Activated B cell treated with CpG ODN at 0.5 μM for 24 hours (primary cell): ENCODE measurements at regions not wholly inside any gene's neighbourhood (a gene's known extent, or its start where the extent isn't known, plus 50 kb on each side); places are given as distances from the start of the nearest gene placed in this dataset.

ENCODE experiments used
- ATAC-seq: fragments of 200-7000 bp; cut with Tn5 transposase; one replicate; pipeline ENCODE4 v1.10.0; 2021; ENCODE audit warnings: low read depth, mild to moderate bottlenecking, moderate library complexity
- CTCF ChIA-PET: fragments of 350-600 bp; sonication (Branson Sonifier 250); formaldehyde crosslinking; loops from one replicate; lab custom pipeline; 2021; ENCODE audit warnings: antibody characterized with exemption; lab: Charles Lee
- POLR2A ChIA-PET: fragments of 350-600 bp; sonication (Branson Sonifier 250); formaldehyde crosslinking; loops from one replicate; lab custom pipeline; 2021; ENCODE audit warnings: antibody characterized with exemption; lab: Charles Lee
- DNase-seq: peaks from one replicate; pipeline ENCODE4 v3.0.0; 2022
- H3K27ac Mint-ChIP-seq: one replicate; pipeline ENCODE4 v1.8.0; 2020; ENCODE audit warnings: mixed read lengths
- H3K27me3 Mint-ChIP-seq: one replicate; pipeline ENCODE4 v1.8.0; 2021; ENCODE audit warnings: mixed read lengths
- H3K36me3 Mint-ChIP-seq: one replicate; pipeline ENCODE4 v1.8.0; 2021; ENCODE audit warnings: low read depth, mixed read lengths
- H3K4me1 Mint-ChIP-seq: one replicate; pipeline ENCODE4 v1.8.0; 2021; ENCODE audit warnings: mixed read lengths
- H3K4me3 Mint-ChIP-seq: one replicate; pipeline ENCODE4 v1.8.0; 2020; ENCODE audit warnings: mild to moderate bottlenecking, mixed read lengths
- H3K9me3 Mint-ChIP-seq: one replicate; pipeline ENCODE4 v1.8.0; 2020; ENCODE audit warnings: mixed read lengths
- intact Hi-C: fragments of 100-400 bp; cut with micrococcal nuclease; formaldehyde crosslinking; loops from one replicate; pipeline ENCODE4 v1.15.1; 2024
- TF ChIP-seq, protein P1 (sequence below): fragments of 200-600 bp; IDR thresholded peaks from one replicate; pipeline ENCODE4 v1.8.0; 2022; ENCODE audit warnings: antibody characterized with exemption, mild to moderate bottlenecking

DNA sequence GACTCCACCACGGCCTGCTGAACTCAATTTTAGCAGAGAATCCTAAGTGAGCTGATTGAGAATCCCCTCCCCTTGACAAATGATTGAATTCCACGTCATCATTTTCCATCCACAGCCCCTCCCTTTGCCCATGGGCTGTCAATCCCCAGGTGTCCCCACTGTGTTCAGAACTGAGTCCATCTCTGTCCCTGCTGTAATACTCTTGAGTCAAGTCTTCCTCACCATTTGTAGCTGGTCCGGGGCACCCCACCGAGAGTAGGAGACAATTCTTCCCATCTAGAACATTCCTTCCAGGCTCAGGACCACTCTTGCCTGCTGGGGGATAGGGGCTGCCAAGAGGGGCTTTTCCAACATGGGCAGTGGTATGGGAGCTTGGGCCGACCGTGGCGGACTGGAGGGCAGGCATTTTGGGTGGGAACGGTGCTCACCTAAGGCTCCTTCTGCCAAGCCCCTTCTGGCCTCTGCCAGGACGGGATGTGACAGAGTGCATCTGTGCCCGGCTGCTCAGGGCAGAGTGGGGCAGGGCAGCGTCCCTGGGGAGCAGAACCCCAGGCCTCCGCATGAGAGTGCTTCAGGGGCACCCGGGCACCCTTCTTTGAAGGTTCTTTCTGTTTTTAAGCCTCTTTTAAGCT lies 218.1 kb upstream of the RTL1 start:
- Mint-ChIP-seq H3K27ac (peak overlapping the region; percentile 96), H3K4me1 (peaks cover 33% of the 10 kb centered on the region), H3K36me3 (peaks cover 2% of the 10 kb centered on the region), H3K27me3 (no peaks in the 10 kb centered on the region), H3K4me3 (peak overlapping the region; percentile 91), H3K9me3 (no peaks in the 10 kb centered on the region)
- POLR2A ChIA-PET, result no interaction called here
- TF ChIP-seq, protein P1, sequence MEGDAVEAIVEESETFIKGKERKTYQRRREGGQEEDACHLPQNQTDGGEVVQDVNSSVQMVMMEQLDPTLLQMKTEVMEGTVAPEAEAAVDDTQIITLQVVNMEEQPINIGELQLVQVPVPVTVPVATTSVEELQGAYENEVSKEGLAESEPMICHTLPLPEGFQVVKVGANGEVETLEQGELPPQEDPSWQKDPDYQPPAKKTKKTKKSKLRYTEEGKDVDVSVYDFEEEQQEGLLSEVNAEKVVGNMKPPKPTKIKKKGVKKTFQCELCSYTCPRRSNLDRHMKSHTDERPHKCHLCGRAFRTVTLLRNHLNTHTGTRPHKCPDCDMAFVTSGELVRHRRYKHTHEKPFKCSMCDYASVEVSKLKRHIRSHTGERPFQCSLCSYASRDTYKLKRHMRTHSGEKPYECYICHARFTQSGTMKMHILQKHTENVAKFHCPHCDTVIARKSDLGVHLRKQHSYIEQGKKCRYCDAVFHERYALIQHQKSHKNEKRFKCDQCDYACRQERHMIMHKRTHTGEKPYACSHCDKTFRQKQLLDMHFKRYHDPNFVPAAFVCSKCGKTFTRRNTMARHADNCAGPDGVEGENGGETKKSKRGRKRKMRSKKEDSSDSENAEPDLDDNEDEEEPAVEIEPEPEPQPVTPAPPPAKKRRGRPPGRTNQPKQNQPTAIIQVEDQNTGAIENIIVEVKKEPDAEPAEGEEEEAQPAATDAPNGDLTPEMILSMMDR, result no peak
- peak; percentile 20 for ATAC-seq
- no peak for DNase-seq
- intact Hi-C loops, result loop anchor here (10.0 kb wide), 1 partner anchor 513 kb away; no protein-coding TSS in a partner anchor
- CTCF ChIA-PET, result no interaction called here

DNA sequence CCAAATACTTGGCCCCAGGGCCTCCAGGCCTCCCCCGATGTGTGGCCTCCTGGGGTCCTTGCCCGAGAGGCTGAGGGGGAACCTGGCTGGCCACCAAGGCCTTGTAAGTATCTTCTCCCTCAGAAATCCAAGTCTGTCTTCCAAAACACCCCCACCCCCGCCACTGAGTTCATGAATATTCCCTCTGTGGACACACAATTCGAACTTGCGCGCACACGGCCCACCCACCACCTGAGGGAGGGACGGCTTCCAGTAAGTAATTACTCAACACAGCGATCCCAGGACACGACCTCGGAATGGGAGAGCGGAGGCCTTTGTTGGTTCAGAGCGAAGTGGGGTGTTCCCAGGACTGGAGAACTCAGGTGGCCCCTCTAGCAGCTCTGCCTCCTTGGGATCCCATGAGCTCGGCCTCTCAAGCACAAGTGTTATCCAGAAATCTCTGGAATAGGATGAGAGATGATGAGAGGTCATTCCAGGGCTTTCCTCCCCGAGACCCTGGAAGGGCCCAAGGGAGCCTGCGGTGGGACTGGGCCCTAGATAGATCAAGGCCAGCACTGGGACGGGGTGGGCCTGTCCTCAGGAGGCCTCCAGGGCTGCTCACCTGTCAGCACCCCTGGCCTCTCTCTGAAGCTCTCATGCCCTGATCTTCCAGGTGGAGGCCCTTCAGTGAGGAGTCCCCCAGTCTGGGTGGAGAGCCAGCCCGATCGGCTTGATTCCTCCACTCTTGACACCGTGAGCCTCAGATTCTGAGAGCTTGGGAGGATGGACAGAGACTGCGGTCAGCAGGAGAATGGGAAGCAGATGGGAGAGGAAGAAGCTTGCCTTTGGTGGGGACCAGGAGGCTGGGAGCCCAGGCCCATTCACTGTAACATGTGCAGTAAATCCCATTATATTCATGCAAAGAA lies 219.0 kb upstream of the RTL1 start:
- ATAC-seq (no peak), DNase-seq (no peak)
- no peak overlapping the region for H3K27ac Mint-ChIP-seq
- H3K36me3 Mint-ChIP-seq, result peaks cover 2% of the 10 kb centered on the region
- H3K27me3 Mint-ChIP-seq, result no peaks in the 10 kb centered on the region
- intact Hi-C loops, result loop anchor here (10.0 kb wide), 1 partner anchor 512 kb away; no protein-coding TSS in a partner anchor
- POLR2A ChIA-PET, result no interaction called here
- H3K4me3 Mint-ChIP-seq, result no peak overlapping the region
- H3K4me1 Mint-ChIP-seq, result peaks cover 33% of the 10 kb centered on the region
- no peaks in the 10 kb centered on the region for H3K9me3 Mint-ChIP-seq
- CTCF ChIA-PET, result no interaction called here
- TF ChIP-seq, protein P1, result no peak

DNA sequence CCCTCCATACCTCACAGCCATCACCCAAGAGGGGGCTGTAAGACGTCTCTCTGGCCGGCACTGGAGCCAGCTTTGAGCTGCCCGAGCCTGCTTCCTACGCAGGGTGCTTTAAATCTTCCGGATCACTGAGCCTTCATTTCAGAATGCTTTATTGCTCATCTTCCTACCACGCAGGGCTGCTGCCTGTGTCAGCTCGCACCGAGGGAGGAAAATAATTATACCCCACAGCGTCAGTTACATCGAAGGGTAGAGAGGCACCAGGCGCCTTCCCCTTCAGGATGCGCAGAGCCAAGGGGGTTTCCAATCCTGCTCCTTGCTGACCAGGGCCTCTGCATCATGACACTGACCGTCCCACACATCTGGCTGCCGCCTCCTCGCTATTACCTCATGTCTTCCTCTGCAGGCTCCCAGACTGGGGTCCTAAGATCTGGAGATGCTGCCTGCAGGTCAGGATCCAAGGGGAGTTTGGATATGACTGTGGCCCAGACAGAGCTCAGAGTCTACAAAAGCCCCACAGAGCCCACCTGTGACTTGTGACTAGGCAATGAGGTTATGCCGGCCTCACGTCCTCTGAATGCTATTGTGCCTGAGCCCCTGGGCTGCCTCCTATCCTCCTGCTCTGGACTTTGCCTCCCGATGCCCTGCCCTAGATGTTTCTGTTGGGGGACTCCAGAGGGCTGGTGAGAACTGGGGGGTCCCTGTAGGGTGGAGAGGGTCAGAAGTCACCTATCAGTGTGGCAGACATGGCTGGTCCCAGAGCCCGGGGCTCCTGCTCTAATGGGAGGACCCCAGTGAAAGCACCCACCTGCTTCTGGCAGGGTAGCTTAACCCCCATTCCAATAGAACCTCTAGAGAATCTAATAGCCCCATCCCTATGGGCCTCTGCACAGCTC lies 220.3 kb upstream of the RTL1 start:
- TF ChIP-seq, protein P1, result no peak
- peaks cover 2% of the 10 kb centered on the region for H3K36me3 Mint-ChIP-seq
- ATAC-seq, result no peak
- no peak overlapping the region for H3K4me3 Mint-ChIP-seq
- intact Hi-C loops, result loop anchor here (10.0 kb wide), 1 partner anchor 511 kb away; no protein-coding TSS in a partner anchor
- CTCF ChIA-PET, result no interaction called here
- H3K27me3 Mint-ChIP-seq, result peaks cover 7% of the 10 kb centered on the region
- H3K9me3 Mint-ChIP-seq, result peaks cover 5% of the 10 kb centered on the region
- peaks cover 29% of the 10 kb centered on the region for H3K4me1 Mint-ChIP-seq
- no peak for DNase-seq
- POLR2A ChIA-PET, result no interaction called here
- H3K27ac Mint-ChIP-seq, result no peak overlapping the region

DNA sequence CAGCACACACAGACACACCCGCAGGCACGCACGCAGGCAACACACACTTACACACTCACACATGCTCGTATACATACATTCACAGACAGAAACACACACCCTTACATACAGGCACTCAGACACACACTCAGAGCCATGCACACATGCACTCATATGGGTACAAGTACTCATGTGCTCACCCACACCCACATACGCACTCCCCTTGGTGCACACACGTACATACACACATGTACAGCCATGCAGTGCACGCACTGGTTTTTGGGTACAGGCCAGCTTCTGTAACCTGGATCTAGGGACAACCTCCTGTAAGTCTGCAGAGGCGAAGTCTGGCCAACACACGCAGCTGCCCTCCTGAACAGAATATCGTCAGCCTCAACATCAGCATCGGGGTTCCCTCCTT lies 221.3 kb upstream of the RTL1 start:
- Mint-ChIP-seq H3K9me3 (peaks cover 5% of the 10 kb centered on the region), H3K27me3 (peaks cover 11% of the 10 kb centered on the region), H3K4me1 (peaks cover 20% of the 10 kb centered on the region), H3K36me3 (peaks cover 2% of the 10 kb centered on the region), H3K27ac (no peak overlapping the region), H3K4me3 (no peak overlapping the region)
- intact Hi-C loops, result loop anchor here (10.0 kb wide), 1 partner anchor 510 kb away; no protein-coding TSS in a partner anchor
- ChIA-PET CTCF (no interaction called here), POLR2A (no interaction called here)
- no peak for ATAC-seq
- DNase-seq, result no peak
- TF ChIP-seq, protein P1, result no peak
